ENCODE measurements at regions not wholly inside any gene's neighbourhood (a gene's known extent, or its start where the extent isn't known, plus 50 kb on each side); places are given as distances from the start of the nearest gene placed in this dataset.
"Not testable (repeated sequence)": the region's sequence is repeated elsewhere in the genome, so short reads cannot be mapped to it uniquely, and the experiment has no call there.

DNA sequence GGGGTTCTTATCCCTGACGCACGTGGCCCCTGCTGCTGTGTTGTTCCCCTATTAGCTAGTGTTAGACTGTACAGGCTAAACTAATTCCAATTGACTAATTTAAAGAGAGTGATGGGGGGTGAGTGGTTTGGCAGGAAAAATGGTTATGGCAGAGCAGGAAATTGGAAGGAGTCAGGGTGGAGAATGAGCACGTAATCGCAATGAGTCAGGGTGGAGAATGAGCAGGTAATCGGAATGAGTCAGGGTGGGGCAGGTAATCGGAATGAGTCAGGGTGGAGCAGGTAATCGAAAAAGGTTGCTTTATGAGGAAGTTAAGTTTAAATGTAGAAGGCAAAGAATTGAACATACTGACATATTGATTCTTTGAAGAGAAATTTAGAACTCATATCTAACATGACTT is 1002.6 kb upstream of the HS3ST1 start:
- not testable (repeated sequence) for DNase-seq

DNA sequence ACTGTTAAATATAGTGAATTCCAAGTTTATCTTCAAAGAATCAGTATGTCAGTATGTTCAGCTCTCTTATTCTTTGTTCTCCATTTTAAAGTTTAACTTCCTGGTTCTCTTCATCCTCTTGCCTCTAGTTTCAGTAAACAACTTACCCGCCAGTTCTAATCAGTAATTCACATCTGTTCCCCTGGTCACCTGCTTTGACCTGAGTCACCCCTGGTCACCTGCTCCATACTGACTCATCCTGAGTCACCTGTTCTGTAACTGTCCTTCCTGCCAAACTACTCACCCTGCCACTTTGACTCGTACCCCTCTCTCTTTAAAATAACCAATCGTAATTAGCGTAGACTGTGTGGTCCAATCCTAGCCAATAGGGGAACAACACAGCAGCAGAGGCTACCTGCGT is 992.7 kb upstream of the HS3ST1 start:
- peak; percentile 97 for DNase-seq

DNA sequence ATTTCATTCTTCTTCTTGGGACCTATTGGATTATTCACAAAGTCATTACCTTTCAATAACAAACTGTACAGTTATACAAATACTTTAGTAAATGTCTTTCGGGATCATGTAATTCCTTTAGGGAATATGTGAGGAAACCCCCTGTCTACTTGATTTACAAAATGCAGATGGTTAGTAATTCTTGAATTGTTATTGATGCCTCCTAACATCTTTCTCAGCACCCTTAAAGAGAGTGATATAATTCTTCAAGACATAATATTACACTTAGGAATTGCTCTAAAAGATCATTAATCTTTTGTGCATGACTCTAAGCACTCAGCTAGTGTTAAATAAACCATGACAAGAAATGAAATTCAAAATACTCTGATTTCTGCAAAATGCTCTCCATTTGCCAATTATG is 988.1 kb upstream of the HS3ST1 start:
- no peak for DNase-seq

DNA sequence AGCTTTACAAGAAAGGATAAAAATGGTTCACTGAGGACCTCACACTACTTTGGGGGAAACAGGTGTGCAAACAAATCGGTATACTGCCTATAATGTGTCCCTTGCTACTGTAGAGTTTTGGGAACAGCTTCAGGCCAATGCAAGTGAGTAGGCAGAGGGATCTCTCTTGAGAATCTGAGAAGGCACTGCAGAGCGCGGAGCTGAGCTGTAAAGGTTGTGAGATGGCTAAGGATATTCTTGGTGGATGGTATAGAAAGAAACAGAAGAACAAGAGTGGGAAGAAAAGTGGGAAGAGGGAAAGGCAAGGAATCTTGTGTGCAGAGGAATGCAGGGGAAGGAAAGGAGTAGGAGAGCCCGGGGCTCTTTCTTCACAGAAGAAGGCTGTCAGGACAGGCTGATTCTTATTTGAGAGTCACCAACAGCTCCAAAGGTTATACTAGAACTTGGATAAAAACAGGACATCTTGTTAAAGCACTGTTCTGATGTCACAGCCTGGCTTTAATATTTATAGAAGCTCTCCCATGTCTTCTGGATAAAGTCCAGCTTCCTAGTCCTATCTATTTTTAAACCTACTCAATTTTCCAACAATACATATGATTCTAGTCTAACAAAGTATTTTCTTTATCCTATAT is 985.6 kb upstream of the HS3ST1 start:
- no peak for DNase-seq

DNA sequence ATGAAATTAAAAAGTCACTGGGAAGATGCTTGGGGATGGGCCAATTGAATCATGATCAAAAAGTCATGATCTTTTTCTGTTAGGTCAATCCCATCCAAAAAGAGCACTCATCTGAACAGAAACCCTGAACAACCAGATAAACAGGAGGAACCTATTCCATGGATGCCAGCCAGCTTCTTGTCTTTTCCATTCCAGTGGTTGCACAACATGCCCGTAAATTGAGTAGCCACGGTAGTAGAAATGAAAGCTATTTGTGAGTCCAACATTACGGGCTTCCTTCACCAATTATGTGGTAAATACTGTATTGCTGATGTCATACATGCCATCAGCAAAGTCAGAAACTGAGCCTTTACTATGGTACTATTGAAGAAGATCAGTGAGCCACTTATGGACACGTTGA is 982.4 kb upstream of the HS3ST1 start:
- DNase-seq: peak; percentile 13

DNA sequence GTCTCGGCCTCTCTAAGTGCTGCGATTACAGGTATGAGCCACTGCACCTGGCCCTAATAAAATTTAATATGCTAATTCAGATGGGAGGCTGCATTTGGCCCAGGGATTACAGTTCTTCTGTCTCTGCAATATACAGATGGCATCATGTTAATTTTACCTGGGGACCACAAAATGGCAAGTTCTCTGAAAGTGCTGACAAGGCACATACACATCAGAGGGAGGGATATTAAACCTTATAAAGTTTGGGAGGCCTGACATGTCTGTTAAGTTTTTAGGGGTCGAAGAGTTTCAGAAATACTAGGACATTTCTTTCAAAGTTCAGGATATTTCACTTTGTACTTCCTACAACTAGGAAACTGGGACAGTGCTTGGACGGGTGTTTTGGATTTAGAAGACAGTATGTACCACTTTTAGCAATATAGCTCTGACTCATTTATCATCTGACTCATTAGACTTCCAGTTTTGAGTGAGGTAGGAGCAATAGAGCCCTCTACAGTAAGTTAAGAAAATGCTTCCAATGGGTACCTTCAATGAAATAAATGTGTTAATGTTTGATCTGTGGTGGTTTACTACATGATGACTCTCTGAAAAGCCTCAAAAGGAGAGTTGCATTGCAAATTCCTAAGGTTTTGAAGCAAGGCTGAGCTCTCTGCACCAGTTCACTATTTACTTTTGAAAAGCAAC is 981.0 kb upstream of the HS3ST1 start:
- peak; percentile 67 for DNase-seq

DNA sequence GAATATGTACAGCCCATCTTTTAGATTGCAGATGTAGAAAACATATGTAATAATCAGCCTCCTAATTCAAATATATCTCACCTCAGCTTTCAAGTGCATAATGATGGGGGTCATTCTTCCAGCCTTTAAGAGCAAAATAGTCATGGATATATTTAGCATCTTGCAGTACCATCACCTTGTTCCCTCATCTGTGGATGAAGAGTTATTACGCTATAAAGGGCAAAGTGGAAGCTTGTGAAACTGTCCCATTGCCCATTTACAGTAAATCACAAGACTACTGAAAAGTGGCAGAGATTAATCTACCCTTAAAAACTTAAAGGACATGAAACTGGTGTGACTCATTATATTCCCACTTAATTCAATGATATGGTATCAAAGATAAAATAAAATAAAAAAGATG is 979.7 kb upstream of the HS3ST1 start:
- DNase-seq: no peak

DNA sequence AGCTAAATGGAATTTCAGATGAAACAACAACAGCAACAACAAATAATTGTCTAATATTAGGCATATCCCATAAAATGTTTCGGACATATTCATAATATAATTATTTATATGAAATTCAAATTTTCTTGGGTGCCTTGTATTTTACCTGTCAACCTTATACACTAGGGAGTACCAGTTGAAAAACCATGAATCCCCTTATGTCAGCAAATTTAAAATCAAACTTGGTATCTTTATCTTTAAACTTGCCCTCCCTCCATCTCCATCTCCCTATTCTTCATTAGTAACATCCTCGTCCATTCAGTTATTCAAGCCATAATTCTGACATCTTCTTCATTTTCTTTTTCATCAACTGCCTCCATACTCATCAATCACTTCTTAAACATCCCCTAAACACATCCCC is 974.5 kb upstream of the HS3ST1 start:
- no peak for DNase-seq

DNA sequence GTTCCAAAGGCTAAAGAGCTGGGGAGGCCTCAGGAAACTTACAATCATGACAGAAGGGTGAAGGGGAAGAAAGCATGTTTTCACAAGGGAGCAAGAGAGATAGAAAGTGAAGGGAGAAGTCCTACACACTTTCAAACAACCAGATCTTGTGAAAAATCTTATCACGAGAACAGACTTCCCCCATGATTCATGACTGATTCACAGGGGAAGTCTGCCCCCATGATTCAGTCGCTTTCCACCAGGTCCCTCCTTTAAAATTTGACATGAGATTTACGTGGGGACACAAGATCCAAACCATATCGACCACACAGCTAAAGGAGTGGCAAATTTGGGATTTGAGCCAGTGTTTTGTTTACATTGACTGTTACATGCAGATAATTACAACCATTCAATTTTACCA is 971.1 kb upstream of the HS3ST1 start:
- DNase-seq: no peak

DNA sequence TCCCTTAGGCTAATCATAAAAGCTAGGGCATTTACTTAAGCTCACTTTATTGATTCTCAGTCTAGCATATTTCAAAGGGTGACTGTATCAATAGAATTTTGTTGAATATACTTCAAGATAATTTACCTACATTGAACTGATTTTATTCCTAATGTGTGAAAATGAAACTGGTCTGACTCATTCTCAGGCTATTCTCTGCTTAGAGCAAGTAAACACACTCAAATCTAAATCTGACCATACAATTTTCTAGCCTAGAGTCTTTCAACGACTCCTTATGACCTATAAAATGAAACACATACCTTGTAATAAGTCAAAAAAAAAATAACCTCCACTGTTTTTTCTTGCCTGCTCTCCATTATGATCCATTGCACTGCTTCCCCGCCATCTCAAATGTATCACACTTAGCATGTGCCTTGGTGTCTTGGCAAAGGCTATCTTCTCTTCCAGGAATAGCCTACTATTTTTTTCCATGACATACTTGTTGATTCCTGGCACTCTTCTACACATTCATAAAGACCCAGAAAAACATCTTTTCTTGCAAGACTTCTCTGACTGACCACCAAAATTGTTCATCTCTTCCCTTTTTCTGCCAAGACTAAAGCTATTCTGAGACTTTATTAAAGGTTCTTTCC is 965.1 kb upstream of the HS3ST1 start:
- peak; percentile 40 for DNase-seq

DNA sequence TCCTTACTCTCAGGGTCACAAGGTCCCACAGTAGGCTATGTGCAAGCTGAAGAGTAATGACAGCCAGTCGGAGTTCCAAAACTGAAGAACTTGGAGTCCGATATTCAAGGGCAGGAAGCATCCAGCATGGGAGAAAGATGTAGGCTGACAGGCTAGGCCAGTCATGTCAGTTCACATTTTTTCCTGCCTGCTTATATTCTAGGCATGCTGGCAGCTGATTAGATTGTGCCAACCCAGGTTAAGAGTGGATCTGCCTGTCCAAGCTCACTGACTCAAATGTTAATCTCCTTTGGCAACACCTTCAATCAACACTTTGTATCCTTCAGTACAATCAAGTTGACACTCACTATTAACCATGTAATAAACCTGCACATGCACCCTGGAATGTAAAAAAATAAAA is 960.9 kb upstream of the HS3ST1 start:
- no peak for DNase-seq

DNA sequence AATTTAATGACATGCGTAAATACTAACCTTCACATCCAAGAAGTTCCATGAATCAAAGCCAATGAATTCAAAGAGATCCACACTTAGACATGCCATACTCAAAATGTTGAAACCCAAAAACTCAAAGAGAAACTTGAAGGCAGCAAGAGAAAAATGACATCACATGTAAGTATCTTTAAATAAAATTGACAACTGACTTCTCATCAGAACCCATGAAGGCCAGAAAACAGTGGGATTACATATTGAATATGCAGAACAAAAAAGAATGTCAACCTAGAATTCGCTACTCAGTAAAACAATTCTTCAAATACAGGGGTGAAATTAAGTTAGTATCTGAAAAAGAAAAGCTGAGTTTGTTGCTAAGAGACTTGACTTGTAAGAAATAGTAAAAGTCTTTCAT is 953.9 kb upstream of the HS3ST1 start:
- peak; percentile 9 for DNase-seq

DNA sequence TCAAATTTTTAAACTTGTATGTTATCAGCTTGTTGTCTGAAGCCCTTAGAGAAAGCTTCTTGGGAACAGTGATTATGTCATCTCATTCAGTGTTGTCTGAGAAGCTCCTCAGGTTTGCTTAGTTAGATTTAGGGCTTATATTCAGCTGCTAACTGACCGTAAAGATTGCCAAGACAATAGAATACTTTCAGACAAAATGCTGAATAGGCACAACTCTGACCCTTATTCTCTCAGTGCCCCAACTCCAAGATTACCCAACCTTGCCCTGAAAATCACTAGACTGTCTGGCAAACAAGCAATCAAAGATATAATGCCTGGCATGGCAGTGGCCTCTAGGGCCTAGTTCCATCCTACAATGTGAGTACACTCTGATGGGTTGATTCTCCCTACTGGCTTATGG is 950.5 kb upstream of the HS3ST1 start:
- DNase-seq: no peak

DNA sequence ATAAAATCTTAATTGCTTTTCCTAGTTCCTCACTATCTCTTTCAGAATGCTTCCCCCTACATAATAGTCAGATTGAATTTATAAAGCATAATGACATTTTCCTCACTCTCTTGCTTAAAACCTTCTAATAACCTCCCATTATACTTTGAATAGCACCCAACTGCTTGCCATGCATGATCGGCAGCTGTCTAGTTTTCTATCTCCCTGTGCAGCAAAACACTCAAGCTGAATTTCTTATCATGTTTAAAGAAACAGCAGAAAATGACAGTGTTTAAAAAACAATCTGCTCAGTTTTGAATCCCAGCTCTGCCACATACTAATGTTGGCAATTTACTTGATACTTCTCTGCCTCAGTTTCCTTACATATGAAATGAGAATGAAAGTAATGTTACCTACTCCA is 947.1 kb upstream of the HS3ST1 start:
- DNase-seq: no peak

DNA sequence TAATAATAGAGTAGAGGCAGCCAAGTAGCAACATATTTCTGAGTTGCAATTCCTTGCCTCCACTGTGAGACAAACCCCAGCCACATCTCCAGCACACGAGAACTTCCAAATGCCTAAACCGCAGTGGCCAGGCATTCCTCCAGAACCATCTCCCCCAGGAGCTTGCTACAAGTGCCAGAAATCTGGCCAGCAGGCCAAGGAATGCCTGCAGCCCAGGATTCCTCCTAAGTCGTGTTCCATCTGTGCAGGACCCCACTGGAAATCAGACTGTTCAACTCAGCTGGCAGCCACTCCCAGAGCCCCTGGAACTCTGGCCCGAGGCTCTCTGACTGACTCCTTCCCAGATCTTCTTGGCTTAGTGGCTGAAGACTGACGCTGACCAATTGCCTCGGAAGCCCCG is 937.2 kb upstream of the HS3ST1 start:
- DNase-seq: not testable (repeated sequence)

DNA sequence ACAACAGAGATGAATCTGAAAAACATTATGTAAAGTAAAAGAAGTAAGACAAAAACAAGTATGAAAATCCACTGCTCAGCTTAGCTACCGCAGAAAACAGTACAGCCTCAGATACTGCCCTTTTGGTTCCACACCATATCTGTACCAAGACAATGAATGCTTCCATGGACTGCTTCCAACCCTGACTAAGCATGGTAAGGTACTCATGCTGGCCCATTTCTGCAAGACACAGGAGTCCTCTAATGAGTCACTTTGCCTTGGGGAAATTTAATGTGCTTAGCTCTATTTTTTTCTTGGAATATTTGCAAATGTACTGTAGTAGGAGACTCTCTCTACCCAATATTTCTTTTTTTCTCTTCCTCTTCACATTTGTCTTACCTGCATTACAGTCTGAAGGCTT is 931.7 kb upstream of the HS3ST1 start:
- no peak for DNase-seq

DNA sequence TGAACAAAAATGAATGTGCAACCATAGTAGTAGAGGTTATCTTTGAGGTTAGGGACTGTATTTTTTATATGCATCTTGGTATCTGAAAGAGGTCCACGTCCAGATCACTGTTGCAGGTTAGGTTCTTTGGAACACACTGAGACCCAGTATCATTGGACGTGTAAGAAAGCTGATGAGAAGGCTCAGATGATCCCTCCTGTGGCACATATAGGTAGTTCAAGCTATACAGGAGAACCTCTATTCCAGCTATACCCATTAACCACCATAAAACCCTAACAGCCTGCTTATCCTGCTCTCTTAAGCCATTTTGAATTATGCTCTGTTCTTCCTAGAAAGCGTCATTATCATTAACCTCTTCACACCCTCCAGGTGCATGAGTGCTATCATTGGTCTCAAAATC is 930.7 kb upstream of the HS3ST1 start:
- peak; percentile 36 for DNase-seq

DNA sequence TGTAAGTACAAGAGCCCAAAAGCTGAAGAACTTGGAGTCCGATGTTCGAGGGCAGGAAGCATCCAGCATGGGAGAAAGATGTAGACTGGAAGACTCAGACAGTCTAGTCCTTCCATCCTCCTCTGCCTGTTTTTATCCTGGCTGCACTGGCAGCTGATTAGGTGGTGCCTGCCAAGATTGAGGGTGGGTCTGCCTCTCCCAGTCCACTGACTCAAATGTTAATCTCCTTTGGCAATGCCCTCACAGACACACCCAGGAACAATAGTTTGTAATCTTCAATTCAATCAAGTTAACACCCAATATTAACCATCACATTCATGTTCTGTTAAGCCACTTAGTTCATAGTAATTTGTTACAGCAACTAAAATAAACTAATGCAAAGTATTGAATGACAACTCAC is 904.4 kb upstream of the HS3ST1 start:
- not testable (repeated sequence) for DNase-seq

DNA sequence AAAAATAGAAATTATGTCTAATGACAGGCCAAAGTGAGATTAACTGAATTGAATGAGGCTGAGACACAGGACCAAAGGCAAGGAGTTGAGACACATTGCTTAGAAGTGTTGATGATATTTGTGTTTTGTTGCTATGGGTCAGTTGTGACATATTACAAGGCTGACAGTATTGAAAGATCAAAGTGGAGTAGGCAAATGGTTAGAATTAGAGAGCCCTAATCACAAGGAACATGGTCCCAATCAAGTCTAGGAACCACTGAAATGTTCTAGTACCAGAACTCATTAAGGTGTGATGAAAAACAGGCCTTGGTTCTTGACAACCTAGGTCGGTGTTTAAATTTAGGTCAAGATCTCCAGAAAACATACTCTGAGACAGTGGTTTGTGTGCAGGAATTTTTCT is 896.3 kb upstream of the HS3ST1 start:
- DNase-seq: no peak

DNA sequence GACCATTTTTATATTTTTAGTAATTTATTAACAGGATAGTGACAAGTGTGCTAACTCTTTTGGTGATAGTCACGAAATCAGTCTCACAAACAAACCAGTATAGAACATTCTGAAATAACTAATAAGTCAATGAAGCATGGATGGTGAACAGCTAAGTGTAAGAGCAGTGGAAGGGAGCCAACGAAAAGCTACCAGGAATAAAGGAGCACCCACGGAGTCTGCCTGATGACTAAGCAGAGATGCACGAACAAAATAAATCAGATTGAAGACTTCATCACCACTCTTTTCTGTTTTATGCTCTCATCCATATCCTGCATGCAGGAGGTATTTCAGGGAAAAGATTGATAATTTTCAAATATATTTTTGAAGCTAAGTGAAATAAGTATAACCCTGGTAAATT is 891.1 kb upstream of the HS3ST1 start:
- DNase-seq: no peak

DNA sequence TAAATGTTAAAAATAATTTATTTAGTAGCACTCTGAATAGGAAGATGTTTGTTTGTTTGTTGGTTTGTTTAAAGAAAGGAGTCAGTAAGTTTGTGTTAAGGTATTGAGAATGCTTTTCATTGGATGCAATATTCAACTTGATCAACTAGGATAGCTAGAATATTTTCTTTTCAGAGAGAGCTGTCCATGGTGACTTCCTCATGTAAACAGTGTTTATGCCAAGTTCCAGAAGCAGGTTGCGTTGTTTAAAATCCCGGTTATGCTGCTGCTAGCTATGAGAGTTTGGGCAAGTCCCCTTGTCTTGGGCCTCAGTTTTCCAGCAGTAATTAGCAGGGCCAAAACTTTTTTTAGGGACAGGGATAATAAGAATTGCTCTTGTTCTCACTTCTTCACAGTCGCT is 876.2 kb upstream of the HS3ST1 start:
- no peak for DNase-seq

DNA sequence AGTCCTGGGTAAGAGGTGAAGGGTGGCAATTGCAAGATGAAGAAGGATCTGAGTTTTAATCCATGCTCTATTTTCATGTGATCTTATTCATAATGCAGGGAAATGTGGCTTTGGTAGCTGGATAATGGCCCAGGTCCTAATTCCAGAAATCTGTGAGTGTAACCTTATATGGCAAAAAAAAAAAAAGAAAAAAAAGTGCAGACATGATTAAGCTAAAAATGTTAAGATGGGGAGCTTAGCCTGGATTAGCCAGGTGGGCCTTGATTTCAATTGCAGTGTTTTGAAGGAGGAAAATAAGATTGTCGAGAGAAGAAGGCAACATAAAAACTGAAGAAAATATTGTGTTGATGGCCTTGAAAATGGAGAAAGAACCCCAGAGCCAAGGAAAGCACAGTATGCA is 867.7 kb upstream of the HS3ST1 start:
- no peak for DNase-seq

DNA sequence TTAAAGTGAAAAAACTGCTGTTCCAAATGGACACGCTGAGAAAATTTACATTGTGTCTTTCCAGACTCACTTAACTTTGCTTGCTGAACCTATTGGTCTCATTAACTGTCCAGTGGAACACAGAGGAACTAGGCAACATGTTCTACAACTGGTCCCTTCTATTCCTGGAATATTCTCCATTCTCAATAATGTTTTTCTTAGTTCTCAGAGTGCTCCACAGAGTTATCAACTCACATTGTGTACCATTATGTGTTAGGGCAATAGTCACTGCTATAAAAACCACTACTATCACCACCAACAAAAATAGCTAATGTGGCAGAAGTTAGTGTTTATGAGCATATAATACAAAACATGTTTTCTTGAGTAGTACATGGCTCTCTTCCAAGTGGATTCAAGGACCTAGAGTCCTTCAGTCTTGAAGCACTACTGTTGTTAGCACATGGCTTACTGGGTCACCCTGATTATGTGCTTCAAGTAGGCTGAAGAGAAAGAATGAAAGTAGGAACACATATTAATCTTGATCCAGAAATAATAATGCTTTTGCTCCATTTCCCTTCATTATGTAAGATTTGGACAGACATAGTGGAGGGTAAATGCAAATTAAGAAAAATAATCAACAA is 865.3 kb upstream of the HS3ST1 start:
- DNase-seq: peak; percentile 15

DNA sequence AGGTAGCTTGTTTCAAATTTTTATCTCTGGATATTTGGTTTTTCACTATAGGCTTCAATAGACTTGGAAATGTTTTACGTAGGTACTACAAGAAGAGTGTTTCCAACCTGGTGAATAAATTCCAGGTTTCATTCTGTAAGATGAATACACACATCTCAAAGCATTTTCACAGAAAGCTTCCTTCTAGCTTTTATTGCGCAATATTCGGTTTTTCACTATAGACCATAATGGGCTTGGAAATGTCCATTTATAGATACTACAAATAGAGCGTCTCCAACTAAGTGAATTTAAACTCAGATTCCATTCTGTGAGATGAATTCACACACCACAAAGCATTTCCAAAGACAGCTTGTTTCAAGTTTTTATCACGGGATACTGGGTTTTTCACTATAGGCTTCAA is 857.7 kb upstream of the HS3ST1 start:
- DNase-seq: no peak

All from DMS53 (cell line).